ENCODE measurements at regions not wholly inside any gene's neighbourhood (a gene's known extent, or its start where the extent isn't known, plus 50 kb on each side); places are given as distances from the start of the nearest gene placed in this dataset.

- Histone ChIP-seq H3K27me3 (ENCODE audit: control insufficient read depth, insufficient read depth, low read length) (no peaks in the 10 kb centered on the region), H3K9ac (ENCODE audit: low read depth, low read length) (no peak overlapping the region), H3K4me1 (ENCODE audit: control insufficient read depth, insufficient read depth, low read length) (peaks cover 2% of the 10 kb centered on the region), H3K36me3 (ENCODE audit: control insufficient read depth, insufficient read depth, low read length) (no peaks in the 10 kb centered on the region), H3K4me3 (ENCODE audit: low read depth, low read length) (no peak overlapping the region), H3K9me3 (ENCODE audit: control insufficient read depth, insufficient read depth, low read length) (no peaks in the 10 kb centered on the region)
These were observed 98.2 kb downstream of the OLFM4 start for GRCh38 chr13:53126841-53127245.

GRCh38 chr13:53127373-53127772 lies 98.8 kb downstream of the OLFM4 start:
- H3K36me3 ChIP-seq (ENCODE audit: control insufficient read depth, insufficient read depth, low read length): no peaks in the 10 kb centered on the region
- no peaks in the 10 kb centered on the region for H3K9me3 ChIP-seq (ENCODE audit: control insufficient read depth, insufficient read depth, low read length)
- H3K4me3 ChIP-seq (ENCODE audit: low read depth, low read length): no peak overlapping the region
- H3K4me1 ChIP-seq (ENCODE audit: control insufficient read depth, insufficient read depth, low read length): no peaks in the 10 kb centered on the region
- no peak overlapping the region for H3K9ac ChIP-seq (ENCODE audit: low read depth, low read length)
- H3K27me3 ChIP-seq (ENCODE audit: control insufficient read depth, insufficient read depth, low read length): no peaks in the 10 kb centered on the region

- no peaks in the 10 kb centered on the region for H3K9me3 ChIP-seq (ENCODE audit: control insufficient read depth, insufficient read depth, low read length)
- no peak overlapping the region for H3K4me3 ChIP-seq (ENCODE audit: low read depth, low read length)
- no peak overlapping the region for H3K9ac ChIP-seq (ENCODE audit: low read depth, low read length)
- H3K36me3 ChIP-seq (ENCODE audit: control insufficient read depth, insufficient read depth, low read length): no peaks in the 10 kb centered on the region
- no peaks in the 10 kb centered on the region for H3K27me3 ChIP-seq (ENCODE audit: control insufficient read depth, insufficient read depth, low read length)
- H3K4me1 ChIP-seq (ENCODE audit: control insufficient read depth, insufficient read depth, low read length): no peaks in the 10 kb centered on the region
These were observed 101.3 kb downstream of the OLFM4 start for GRCh38 chr13:53129864-53130393.

- no peaks in the 10 kb centered on the region for H3K27me3 ChIP-seq (ENCODE audit: control insufficient read depth, insufficient read depth, low read length)
- H3K4me1 ChIP-seq (ENCODE audit: control insufficient read depth, insufficient read depth, low read length): no peaks in the 10 kb centered on the region
- no peak overlapping the region for H3K4me3 ChIP-seq (ENCODE audit: low read depth, low read length)
- H3K9ac ChIP-seq (ENCODE audit: low read depth, low read length): no peak overlapping the region
- H3K36me3 ChIP-seq (ENCODE audit: control insufficient read depth, insufficient read depth, low read length): no peaks in the 10 kb centered on the region
- no peaks in the 10 kb centered on the region for H3K9me3 ChIP-seq (ENCODE audit: control insufficient read depth, insufficient read depth, low read length)
These were observed 102.7 kb downstream of the OLFM4 start for GRCh38 chr13:53131361-53131760.

GRCh38 chr13:53135301-53135700 lies 106.7 kb downstream of the OLFM4 start:
- Histone ChIP-seq H3K36me3 (ENCODE audit: control insufficient read depth, insufficient read depth, low read length) (no peaks in the 10 kb centered on the region), H3K4me1 (ENCODE audit: control insufficient read depth, insufficient read depth, low read length) (no peaks in the 10 kb centered on the region), H3K4me3 (ENCODE audit: low read depth, low read length) (no peak overlapping the region), H3K9ac (ENCODE audit: low read depth, low read length) (no peak overlapping the region), H3K27me3 (ENCODE audit: control insufficient read depth, insufficient read depth, low read length) (no peaks in the 10 kb centered on the region), H3K9me3 (ENCODE audit: control insufficient read depth, insufficient read depth, low read length) (no peaks in the 10 kb centered on the region)

GRCh38 chr13:53136554-53137215 lies 108.1 kb downstream of the OLFM4 start:
- no peak overlapping the region for H3K4me3 ChIP-seq (ENCODE audit: low read depth, low read length)
- no peaks in the 10 kb centered on the region for H3K27me3 ChIP-seq (ENCODE audit: control insufficient read depth, insufficient read depth, low read length)
- H3K4me1 ChIP-seq (ENCODE audit: control insufficient read depth, insufficient read depth, low read length): no peaks in the 10 kb centered on the region
- H3K36me3 ChIP-seq (ENCODE audit: control insufficient read depth, insufficient read depth, low read length): no peaks in the 10 kb centered on the region
- H3K9ac ChIP-seq (ENCODE audit: low read depth, low read length): no peak overlapping the region
- no peaks in the 10 kb centered on the region for H3K9me3 ChIP-seq (ENCODE audit: control insufficient read depth, insufficient read depth, low read length)

GRCh38 chr13:53137779-53138178 lies 109.2 kb downstream of the OLFM4 start:
- no peaks in the 10 kb centered on the region for H3K27me3 ChIP-seq (ENCODE audit: control insufficient read depth, insufficient read depth, low read length)
- no peak overlapping the region for H3K4me3 ChIP-seq (ENCODE audit: low read depth, low read length)
- H3K4me1 ChIP-seq (ENCODE audit: control insufficient read depth, insufficient read depth, low read length): no peaks in the 10 kb centered on the region
- H3K9me3 ChIP-seq (ENCODE audit: control insufficient read depth, insufficient read depth, low read length): no peaks in the 10 kb centered on the region
- H3K9ac ChIP-seq (ENCODE audit: low read depth, low read length): no peak overlapping the region
- no peaks in the 10 kb centered on the region for H3K36me3 ChIP-seq (ENCODE audit: control insufficient read depth, insufficient read depth, low read length)

- H3K9ac ChIP-seq (ENCODE audit: low read depth, low read length): no peak overlapping the region
- H3K4me1 ChIP-seq (ENCODE audit: control insufficient read depth, insufficient read depth, low read length): no peaks in the 10 kb centered on the region
- H3K36me3 ChIP-seq (ENCODE audit: control insufficient read depth, insufficient read depth, low read length): no peaks in the 10 kb centered on the region
- no peaks in the 10 kb centered on the region for H3K27me3 ChIP-seq (ENCODE audit: control insufficient read depth, insufficient read depth, low read length)
- H3K9me3 ChIP-seq (ENCODE audit: control insufficient read depth, insufficient read depth, low read length): no peaks in the 10 kb centered on the region
- no peak overlapping the region for H3K4me3 ChIP-seq (ENCODE audit: low read depth, low read length)
These were observed 109.9 kb downstream of the OLFM4 start for GRCh38 chr13:53138376-53139036.

- Histone ChIP-seq H3K9me3 (ENCODE audit: control insufficient read depth, insufficient read depth, low read length) (no peaks in the 10 kb centered on the region), H3K27me3 (ENCODE audit: control insufficient read depth, insufficient read depth, low read length) (no peaks in the 10 kb centered on the region), H3K36me3 (ENCODE audit: control insufficient read depth, insufficient read depth, low read length) (no peaks in the 10 kb centered on the region), H3K4me3 (ENCODE audit: low read depth, low read length) (no peak overlapping the region), H3K4me1 (ENCODE audit: control insufficient read depth, insufficient read depth, low read length) (peaks cover 2% of the 10 kb centered on the region), H3K9ac (ENCODE audit: low read depth, low read length) (no peak overlapping the region)
These were observed 112.7 kb downstream of the OLFM4 start for GRCh38 chr13:53141336-53141735.

- Histone ChIP-seq H3K9me3 (ENCODE audit: control insufficient read depth, insufficient read depth, low read length) (no peaks in the 10 kb centered on the region), H3K36me3 (ENCODE audit: control insufficient read depth, insufficient read depth, low read length) (no peaks in the 10 kb centered on the region), H3K27me3 (ENCODE audit: control insufficient read depth, insufficient read depth, low read length) (no peaks in the 10 kb centered on the region), H3K4me1 (ENCODE audit: control insufficient read depth, insufficient read depth, low read length) (peaks cover 2% of the 10 kb centered on the region), H3K9ac (ENCODE audit: low read depth, low read length) (no peak overlapping the region), H3K4me3 (ENCODE audit: low read depth, low read length) (no peak overlapping the region)
These were observed 113.7 kb downstream of the OLFM4 start for GRCh38 chr13:53142306-53142705.

GRCh38 chr13:53143757-53144339 lies 115.2 kb downstream of the OLFM4 start:
- Histone ChIP-seq H3K36me3 (ENCODE audit: control insufficient read depth, insufficient read depth, low read length) (no peaks in the 10 kb centered on the region), H3K4me3 (ENCODE audit: low read depth, low read length) (no peak overlapping the region), H3K27me3 (ENCODE audit: control insufficient read depth, insufficient read depth, low read length) (no peaks in the 10 kb centered on the region), H3K9ac (ENCODE audit: low read depth, low read length) (no peak overlapping the region), H3K9me3 (ENCODE audit: control insufficient read depth, insufficient read depth, low read length) (no peaks in the 10 kb centered on the region), H3K4me1 (ENCODE audit: control insufficient read depth, insufficient read depth, low read length) (peaks cover 2% of the 10 kb centered on the region)

- H3K9me3 ChIP-seq (ENCODE audit: control insufficient read depth, insufficient read depth, low read length): no peaks in the 10 kb centered on the region
- no peak overlapping the region for H3K4me3 ChIP-seq (ENCODE audit: low read depth, low read length)
- no peaks in the 10 kb centered on the region for H3K36me3 ChIP-seq (ENCODE audit: control insufficient read depth, insufficient read depth, low read length)
- H3K9ac ChIP-seq (ENCODE audit: low read depth, low read length): no peak overlapping the region
- H3K4me1 ChIP-seq (ENCODE audit: control insufficient read depth, insufficient read depth, low read length): peaks cover 2% of the 10 kb centered on the region
- H3K27me3 ChIP-seq (ENCODE audit: control insufficient read depth, insufficient read depth, low read length): no peaks in the 10 kb centered on the region
These were observed 116.2 kb downstream of the OLFM4 start for GRCh38 chr13:53144826-53145225.
